T-helper 2 cell (primary cell): ENCODE measurements at regions not wholly inside any gene's neighbourhood (a gene's known extent, or its start where the extent isn't known, plus 50 kb on each side); places are given as distances from the start of the nearest gene placed in this dataset.
A peak's percentile ranks its signal among the peaks of the same experiment; 100 is the strongest.

Experiments
- DNase-seq, 5 experiments: peaks; one replicate each; pipeline versions ENCODE4 v3.0.0 to v3.0.0-alpha.2; 2012 to 2022

DNA sequence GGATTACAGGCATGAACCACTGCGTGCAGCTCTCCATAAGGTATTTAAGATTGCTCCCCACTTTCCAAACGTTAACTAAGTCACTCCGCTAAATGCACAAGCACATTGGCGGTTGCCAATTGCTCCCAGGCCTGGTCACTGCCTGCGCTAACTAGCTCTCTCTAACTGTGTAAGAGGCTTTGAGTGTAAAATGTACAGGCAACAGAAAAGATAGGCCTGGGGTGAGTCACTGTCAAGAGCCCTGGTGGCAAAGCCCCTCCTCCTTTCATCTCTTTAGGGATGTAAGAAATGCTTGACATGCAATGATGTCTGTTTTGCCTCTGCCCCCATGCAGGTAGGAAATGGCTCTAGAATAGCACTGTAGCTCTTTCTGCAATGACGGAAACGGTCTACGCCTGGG is 329.7 kb upstream of the GATB start:
- peak in 1 of 5 experiments; percentile 33 for DNase-seq

GRCh38 chr4:152089584-152089983 is 328.8 kb upstream of the GATB start:
- no peak for DNase-seq

- no peak for DNase-seq
Measured at GRCh38 chr4:152087335-152087734, 326.5 kb upstream of the GATB start.

GRCh38 chr4:152085657-152086056 is 324.9 kb upstream of the GATB start:
- DNase-seq = no peak

- no peak for DNase-seq
Measured at GRCh38 chr4:152083338-152083737, 322.5 kb upstream of the GATB start.

DNA sequence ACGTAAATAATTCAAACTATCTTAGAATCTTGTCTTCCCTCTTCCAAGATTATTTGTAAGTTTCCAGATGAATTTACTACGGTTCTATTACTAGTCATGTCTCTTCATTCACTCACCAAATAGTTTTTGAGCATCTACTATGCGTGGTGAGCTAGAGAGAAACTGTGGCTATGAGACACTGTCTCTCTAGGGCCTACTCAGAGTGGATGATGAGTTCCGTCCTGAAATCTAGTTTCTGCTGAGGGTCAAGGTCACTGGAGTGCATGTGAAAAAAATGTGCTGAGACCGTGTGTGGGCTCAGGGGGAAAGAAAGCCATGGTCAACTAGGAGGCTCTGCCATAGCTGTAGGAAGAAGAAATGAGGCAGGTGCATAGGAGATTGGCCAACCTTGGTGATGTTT is 320.2 kb upstream of the GATB start:
- no peak for DNase-seq

DNA sequence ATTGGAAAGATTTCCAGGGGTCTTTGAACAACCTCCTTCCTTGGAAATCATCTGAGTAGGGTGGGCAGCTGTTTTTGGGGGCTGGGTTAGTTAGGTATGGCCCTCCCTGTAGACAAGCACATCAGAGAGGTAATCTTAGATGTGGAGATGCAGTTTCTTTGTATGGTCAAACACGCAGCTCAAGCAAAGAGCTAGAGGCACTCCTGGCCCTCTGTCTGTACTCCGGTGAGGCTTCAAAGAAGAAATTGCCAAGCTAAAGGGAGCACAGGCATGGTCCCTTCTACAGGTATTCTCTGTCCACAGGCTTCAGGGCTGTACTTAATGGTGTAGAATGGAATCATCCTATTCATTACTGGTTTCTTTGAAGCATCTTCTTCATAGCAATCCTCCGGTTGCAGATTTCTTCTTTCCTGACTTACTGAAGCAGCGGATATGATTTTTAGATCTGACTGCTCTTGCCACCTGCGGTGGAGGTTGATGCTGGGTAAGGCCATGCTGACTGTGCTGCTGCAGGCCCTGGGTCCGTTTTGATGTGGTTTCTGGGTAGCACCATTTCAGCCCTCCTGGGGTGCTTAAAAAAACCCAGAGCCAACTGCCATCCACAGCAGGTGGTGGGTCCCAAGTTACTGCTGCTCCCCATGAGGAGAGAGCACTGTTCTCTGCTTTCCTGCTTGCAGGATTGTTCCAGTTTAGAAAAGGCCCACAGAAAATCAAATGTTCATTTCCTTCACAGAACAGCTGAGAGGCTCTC is 318.9 kb upstream of the GATB start:
- DNase-seq = peak in 2 of 5 experiments; percentile 59 to 95

DNA sequence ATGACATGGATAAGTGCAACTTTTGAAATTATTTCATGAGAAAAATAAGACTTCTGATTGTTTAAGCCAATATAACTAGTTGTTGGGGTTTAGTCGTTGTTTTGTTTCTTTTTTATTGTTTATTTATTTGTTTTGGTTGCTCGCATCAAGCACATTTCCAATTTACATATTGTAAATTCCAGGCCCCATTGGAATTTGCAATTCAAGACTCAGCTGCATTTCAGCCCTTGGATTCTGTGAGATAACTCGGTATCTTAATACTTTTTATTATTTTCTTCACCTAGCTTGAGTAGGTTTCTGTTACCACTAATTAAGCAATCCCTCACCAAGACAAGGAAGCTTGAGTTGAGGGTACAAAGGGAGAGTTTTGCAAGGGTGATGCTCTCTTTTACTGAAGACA is 318.3 kb upstream of the GATB start:
- peak in 1 of 5 experiments; percentile 22 for DNase-seq

GRCh38 chr4:152077582-152077981 is 316.8 kb upstream of the GATB start:
- no peak for DNase-seq

- no peak for DNase-seq
Measured at GRCh38 chr4:152075253-152075928, 314.6 kb upstream of the GATB start.

DNA sequence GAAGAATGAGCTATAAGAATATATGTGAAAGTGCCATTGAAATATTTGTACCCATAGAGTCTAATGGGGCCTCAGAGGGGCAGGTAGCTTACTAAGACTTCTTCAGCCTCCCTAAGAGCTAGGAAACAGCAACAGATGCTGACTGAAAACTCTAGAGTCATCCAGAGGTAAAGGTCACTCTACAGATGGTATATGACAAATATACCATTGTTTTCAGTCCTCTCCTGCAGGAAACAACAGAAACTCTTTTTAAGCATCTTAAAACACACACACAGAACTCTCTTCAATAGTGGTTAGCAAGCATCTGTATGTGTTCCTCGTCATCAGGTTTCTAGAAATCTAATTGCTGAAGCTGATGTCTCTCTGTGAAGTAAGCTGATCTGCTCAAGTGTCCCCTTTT is 313.8 kb upstream of the GATB start:
- DNase-seq = no peak

GRCh38 chr4:152074088-152074437 is 313.3 kb upstream of the GATB start:
- no peak for DNase-seq

DNA sequence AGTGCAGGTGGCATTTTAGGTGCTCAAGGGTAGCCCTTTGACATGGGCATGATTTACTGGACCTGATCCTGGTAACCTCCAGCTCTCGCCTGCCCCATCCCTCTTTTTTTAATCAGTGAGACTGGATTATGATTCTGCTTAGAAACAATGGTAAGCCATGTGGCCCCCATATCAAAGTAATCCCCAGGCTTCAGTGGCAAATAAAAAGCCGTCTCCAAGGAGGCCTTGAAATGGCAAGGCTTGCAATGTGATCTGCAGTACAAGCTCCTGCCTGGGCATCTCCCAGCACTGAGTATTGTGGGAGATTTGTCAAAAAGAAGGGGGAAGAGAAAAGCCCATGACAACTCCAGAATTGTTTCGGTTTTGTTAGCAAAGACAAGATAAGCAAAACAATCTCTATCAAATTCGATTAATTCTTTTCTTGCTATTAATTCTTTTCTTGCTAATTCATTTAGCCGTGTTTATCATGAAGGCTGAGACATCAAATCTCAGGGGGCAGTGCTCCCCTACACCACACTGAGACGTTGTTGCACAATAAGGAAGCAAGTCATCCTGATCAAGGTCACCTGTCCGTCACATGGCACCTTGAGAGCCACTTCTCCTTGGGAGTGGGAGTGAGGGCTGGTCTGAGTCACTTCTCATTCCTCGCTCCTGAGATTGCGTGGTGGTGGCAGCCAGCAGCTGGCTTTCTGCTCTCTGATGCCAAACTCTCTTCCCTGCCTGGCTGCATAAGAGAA is 312.7 kb upstream of the GATB start:
- DNase-seq = no peak

DNA sequence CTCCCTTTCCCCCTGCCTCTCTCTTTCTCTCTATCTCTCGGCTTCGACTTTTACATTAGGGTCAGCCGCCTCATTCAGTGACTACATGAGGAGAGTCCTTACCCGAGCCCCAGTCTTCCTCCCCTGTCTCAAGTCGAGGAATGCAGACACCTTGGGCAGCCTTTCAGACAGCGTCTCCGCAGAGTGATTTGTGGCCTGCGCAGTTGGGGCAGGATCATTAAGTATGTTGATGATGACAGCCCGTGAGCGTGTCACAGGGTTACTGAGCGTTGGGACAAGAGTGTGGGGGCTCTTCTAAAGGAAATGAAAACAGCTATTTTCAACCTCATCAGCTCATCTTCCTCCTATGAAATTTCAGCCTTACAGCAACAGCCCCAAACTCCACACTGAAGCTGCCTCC is 312.1 kb upstream of the GATB start:
- no peak for DNase-seq

DNA sequence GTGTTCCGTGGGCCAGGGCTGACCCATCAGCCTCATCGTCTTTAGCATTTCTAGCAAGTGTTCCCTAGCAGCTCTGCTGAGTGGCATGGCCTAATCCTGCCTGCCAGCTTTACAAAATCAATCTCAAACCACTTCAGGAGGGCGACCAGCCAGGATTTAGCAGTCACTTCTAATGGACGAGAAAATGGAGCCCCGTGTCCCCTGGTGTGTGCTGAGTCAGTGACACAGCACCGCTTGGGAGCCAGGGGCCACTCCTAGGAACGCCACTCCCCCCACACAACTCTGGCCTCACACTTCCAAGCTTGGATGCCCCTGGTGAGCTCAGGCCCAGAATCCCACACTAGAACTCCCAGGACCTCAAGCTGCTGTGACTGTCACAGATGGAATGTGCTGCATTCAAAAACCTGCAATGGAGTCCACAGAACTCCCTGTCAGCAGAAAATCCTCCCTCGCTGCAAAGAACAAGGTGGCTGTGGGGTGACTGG is 311.2 kb upstream of the GATB start:
- DNase-seq = no peak

DNA sequence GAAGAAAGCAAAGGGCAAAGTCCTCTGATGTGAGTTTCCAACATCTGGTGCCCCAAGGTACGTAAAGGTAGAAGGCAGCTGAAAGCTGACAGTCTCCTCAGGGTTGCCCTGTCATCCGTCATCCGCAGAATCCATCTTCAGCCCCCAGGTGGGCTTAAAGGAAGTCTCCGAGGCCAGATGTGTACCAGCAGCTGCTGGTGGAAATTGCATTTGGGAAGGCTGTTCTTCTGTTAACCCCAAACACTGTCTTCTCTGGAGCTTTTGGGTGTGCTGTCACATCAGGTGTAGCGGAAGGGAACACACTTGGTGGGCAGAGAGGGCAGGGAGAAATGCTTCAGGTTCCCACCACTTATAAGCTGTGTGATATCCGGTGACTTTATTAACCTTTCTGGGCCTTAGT is 310.0 kb upstream of the GATB start:
- no peak for DNase-seq

DNA sequence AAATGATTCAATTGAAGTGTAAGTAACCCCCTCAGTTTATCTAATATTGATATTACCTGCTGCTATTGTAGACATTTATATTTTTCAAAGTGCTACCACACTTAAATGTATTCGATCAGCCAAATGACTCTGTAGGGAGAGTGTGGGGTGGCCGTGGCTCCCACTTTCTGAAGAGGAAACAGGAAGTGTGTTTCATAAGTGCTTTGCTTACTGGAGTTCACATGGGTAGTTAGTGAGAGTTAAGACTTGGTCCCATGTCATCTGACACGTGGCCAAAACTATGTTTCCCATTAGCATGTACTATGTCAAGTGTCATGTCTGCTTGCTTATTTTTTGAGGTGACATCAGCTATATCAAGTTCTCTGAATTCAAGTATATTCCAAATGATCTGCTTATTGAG is 308.1 kb upstream of the GATB start:
- DNase-seq = no peak

DNA sequence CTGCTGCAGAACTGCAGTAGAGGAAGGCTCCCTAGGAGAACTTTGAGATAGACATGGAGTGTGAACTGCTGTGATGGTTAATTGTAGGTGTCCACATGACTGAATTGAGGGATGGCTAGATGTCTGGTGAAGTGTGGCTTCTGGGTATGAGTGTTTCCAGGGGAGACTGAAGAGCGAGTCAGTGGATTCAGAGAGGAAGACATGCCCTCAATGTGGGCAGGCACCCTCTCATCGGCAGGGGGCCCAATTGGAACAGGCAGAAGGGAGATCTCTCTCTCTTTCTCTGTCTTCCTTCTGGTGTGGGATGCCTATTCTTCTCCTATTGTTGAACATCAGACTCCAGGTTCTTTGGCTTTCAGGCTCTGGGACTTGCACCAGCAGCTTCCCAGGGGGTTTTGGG is 304.7 kb upstream of the GATB start:
- peak in 2 of 5 experiments; percentile 5 to 41 for DNase-seq

DNA sequence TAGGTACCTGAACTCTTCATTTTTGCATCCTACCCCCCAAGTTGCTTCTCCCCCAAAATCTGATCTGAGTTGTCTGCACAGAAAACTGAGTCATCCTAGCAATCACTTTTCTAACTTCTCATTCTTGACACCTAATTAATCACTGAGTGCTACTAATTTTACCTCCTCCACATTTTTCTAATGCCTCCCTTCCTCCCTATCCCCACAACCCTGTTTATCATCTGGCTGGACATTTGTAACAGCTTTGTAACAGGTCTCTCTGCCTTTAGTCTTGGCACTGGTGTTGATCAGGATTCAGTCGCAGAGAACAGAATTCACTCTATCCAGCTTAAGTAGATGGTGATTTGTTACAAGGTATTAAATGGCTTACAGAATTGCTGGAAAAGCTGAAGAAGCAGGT is 303.9 kb upstream of the GATB start:
- DNase-seq = no peak

DNA sequence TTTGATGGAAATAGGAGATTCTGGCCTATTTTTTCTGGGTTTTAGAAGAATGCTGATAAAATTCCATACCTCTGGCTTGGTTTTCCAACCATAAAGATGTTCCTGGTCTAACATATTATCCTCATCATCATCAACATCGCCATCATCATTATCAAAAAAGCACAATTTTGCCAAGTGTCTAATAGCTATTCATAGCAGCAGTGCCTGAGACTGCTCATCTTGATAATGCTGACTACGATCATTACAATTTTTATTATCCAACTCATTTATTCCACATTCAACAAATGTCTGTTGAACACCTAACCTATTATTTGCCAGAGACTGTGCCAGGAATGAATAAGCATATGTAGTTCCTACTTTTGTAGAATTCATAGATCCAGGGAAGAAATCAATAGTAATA is 303.5 kb upstream of the GATB start:
- no peak for DNase-seq

DNA sequence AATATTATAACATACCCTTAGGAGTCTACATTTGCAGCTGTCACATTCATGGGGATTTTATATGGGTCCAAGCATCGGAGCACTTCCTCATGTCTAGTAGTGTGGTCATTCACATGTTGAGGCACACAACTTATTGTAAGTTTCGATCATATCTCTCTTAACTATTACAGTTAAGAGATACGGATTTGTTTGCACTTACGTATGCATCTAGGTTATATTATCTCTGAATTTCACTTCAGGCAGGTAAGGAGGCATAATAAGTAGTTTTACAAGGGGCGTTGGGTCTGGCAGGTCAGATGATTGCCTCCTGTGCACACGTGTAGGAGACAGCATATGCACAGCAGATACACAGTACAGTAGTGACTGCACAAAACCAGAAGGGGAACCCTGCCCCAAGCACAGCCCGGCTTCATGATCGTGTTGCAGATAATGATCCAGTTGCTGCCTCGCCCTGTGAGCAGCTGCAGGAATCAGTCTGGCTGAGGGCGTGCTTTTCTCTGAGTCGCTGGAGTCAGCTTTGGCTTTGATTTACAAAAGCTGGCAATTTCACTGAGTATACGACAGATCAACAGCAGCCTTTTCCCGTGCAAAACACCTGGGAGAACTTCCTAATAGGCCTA is 302.9 kb upstream of the GATB start:
- DNase-seq = peak in 2 of 5 experiments; percentile 62 to 92

DNA sequence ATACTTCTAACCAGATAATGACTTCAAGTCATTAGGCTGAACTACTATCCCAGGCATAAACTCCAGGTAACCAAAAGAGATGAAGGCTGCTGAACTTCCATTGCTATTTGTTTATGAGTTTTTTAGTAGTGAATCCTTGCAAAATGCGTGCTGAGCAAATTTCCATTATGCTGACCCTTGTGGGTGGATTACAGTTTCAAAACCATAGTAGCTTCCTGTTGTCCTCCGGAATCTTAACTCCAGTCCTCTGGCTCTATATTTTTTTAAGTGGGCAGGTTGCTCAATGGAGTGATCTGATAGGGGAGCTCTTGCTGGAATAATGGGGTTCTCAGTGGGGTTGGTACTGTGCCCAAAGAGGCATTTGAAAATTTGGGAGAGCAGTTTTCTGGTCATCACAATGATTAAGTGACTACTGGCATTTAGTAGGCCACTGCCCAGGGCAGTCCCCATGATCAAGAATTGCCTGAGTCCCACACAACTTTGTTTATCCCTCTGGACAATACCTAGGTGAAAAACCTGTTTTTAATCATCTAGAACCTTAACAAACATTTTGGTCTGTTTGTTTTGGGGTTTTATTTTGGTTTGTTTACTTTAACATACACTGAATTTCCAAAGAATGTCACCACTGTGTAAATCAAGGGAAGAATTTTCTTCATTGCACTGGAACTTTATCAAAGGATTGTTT is 302.3 kb upstream of the GATB start:
- DNase-seq = no peak

- DNase-seq = no peak
Measured at GRCh38 chr4:152054731-152055130, 293.9 kb upstream of the GATB start.
